PC-3 (cell line): ENCODE measurements at regions not wholly inside any gene's neighbourhood (a gene's known extent, or its start where the extent isn't known, plus 50 kb on each side); places are given as distances from the start of the nearest gene placed in this dataset.

Experiments used
- CTCF ChIP-seq: fragments of 300-600 bp; sonication (generic); conservative IDR thresholded peaks from 2 replicates; pipeline ENCODE4 v1.5.1; 2017; ENCODE audit warnings: antibody characterized with exemption, low read depth, mild to moderate bottlenecking, low read length
- EZH2phosphoT487 ChIP-seq: fragments of 300-600 bp; sonication (generic); IDR thresholded peaks from 2 replicates; pipeline ENCODE4 v1.6.1; 2018; ENCODE audit warnings: mild to moderate bottlenecking, antibody characterized with exemption, low read length, borderline replicate concordance

- no peak for TF ChIP-seq CTCF
- no peak for TF ChIP-seq EZH2phosphoT487
Measured at GRCh38 chr3:72338942-72339669, 509.1 kb downstream of the SHQ1 start.
